PC-9 (cell line): ENCODE measurements at regions not wholly inside any gene's neighbourhood (a gene's known extent, or its start where the extent isn't known, plus 50 kb on each side); places are given as distances from the start of the nearest gene placed in this dataset.

Experiments
- BruUV-seq: library from RNA; stranded (reverse); fragments of 400-500 nt; replicated peaks from 2 replicates; lab custom pipeline; 2021; lab: Mats Ljungman, UMichigan
- CTCF ChIA-PET: fragments of 300-600 bp; sonication (Branson Sonifier 250); formaldehyde crosslinking; loops from one replicate; lab custom pipeline; 2022; ENCODE audit warnings: antibody characterized with exemption; lab: Charles Lee
- POLR2A ChIA-PET: fragments of 300-600 bp; sonication (Branson Sonifier 250); formaldehyde crosslinking; loops from one replicate; lab custom pipeline; 2022; ENCODE audit warnings: antibody characterized with exemption; ENCODE audit not compliant: unreplicated experiment; lab: Charles Lee
- DNase-seq, 2 experiments: peaks; one replicate each; pipeline versions ENCODE4 v3.0.0 to v3.0.0-alpha.2; 2015 to 2022; ENCODE audit warnings: mixed read lengths in 1 of 2
- H2AFZ ChIP-seq: fragments of 200-600 bp; sonication (generic); 2 replicates; pipeline ENCODE4 v1.8.1; 2017; ENCODE audit warnings: antibody characterized with exemption
- H3F3A ChIP-seq: fragments of 200-600 bp; sonication (generic); 2 replicates; pipeline ENCODE4 v1.8.1; 2017; ENCODE audit warnings: antibody characterized with exemption, mild to moderate bottlenecking, low read depth; ENCODE audit not compliant: insufficient read depth
- H3K27ac ChIP-seq: fragments of 200-600 bp; sonication (generic); 2 replicates; pipeline ENCODE4 v1.6.1; 2016; ENCODE audit warnings: mixed run types
- H3K27me3 ChIP-seq: fragments of 200-600 bp; sonication (generic); 2 replicates; pipeline ENCODE4 v1.6.1; 2016; ENCODE audit warnings: low read depth, mixed run types; ENCODE audit not compliant: insufficient read depth
- H3K36me3 ChIP-seq: fragments of 200-600 bp; sonication (generic); 2 replicates; pipeline ENCODE4 v1.6.1; 2016; ENCODE audit warnings: low read depth, mixed run types
- H3K4me1 ChIP-seq: fragments of 200-600 bp; sonication (generic); replicated peaks from 2 replicates; pipeline ENCODE4 v1.6.1; 2016; ENCODE audit warnings: mixed run types; ENCODE audit not compliant: insufficient read depth
- H3K4me2 ChIP-seq: fragments of 200-600 bp; sonication (generic); 2 replicates; pipeline ENCODE4 v1.6.1; 2017; ENCODE audit warnings: mixed run types
- H3K4me3 ChIP-seq: fragments of 200-600 bp; sonication (generic); 2 replicates; pipeline ENCODE4 v1.6.1; 2016; ENCODE audit warnings: mixed run types
- H3K79me2 ChIP-seq: fragments of 200-600 bp; sonication (generic); 2 replicates; pipeline ENCODE4 v1.6.1; 2017; ENCODE audit warnings: low read depth, mixed run types
- H3K9me2 ChIP-seq: fragments of 200-600 bp; sonication (generic); 2 replicates; pipeline ENCODE4 v1.8.1; 2017; ENCODE audit warnings: mild to moderate bottlenecking; ENCODE audit not compliant: insufficient read depth
- H3K9me3 ChIP-seq: fragments of 200-600 bp; sonication (generic); 2 replicates; pipeline ENCODE4 v1.8.1; 2016; ENCODE audit warnings: low read depth; ENCODE audit not compliant: insufficient read depth
- H4K20me1 ChIP-seq: fragments of 200-600 bp; sonication (generic); 2 replicates; pipeline ENCODE4 v1.8.1; 2017; ENCODE audit not compliant: insufficient read depth
- CTCF ChIP-seq: fragments of 200-600 bp; sonication (generic); conservative IDR thresholded peaks from 2 replicates; pipeline ENCODE4 v1.6.1; 2017; ENCODE audit warnings: mixed run types, antibody characterized with exemption, mild to moderate bottlenecking, moderate library complexity
- EZH2 ChIP-seq: fragments of 200-600 bp; sonication (generic); IDR thresholded peaks from 2 replicates; pipeline ENCODE4 v1.8.0; 2017; ENCODE audit warnings: antibody characterized with exemption, low read depth
- intact Hi-C: fragments of 100-400 bp; cut with micrococcal nuclease; formaldehyde crosslinking; loops from one replicate; pipeline ENCODE4 v1.10.0; 2022; ENCODE audit not compliant: unreplicated experiment

GRCh38 chr13:53507741-53508140 is 479.1 kb downstream of the OLFM4 start:
- intact Hi-C loops = no loop called here
- POLR2A ChIA-PET = no interaction called here
- CTCF ChIA-PET = no interaction called here

GRCh38 chr13:53512635-53513034 is 484.0 kb downstream of the OLFM4 start:
- intact Hi-C loops = no loop called here
- Histone ChIP-seq H3K4me1 (no peaks in the 10 kb centered on the region), H3K4me2 (no peak overlapping the region), H3F3A (no peaks in the 10 kb centered on the region), H3K79me2 (no peaks in the 10 kb centered on the region), H3K9me3 (no peaks in the 10 kb centered on the region), H3K36me3 (no peaks in the 10 kb centered on the region), H3K27ac (no peak overlapping the region), H3K9me2 (no peaks in the 10 kb centered on the region), H4K20me1 (no peaks in the 10 kb centered on the region), H3K27me3 (no peaks in the 10 kb centered on the region), H3K4me3 (no peak overlapping the region), H2AFZ (no peak overlapping the region)
- ChIA-PET POLR2A (no interaction called here), CTCF (no interaction called here)
- TF ChIP-seq CTCF = no peak
- TF ChIP-seq EZH2 = no peak
- no peak for DNase-seq
- no TSS peak for BruUV-seq

More at GRCh38 chr13:53507741-53508140, 479.1 kb downstream of the OLFM4 start:
- Histone ChIP-seq H4K20me1 (no peaks in the 10 kb centered on the region), H3K27ac (no peak overlapping the region), H3K4me3 (no peak overlapping the region), H3K36me3 (no peaks in the 10 kb centered on the region), H3K4me1 (no peaks in the 10 kb centered on the region), H3F3A (no peaks in the 10 kb centered on the region), H3K79me2 (no peaks in the 10 kb centered on the region), H3K27me3 (no peaks in the 10 kb centered on the region), H3K4me2 (no peak overlapping the region), H3K9me2 (no peaks in the 10 kb centered on the region), H3K9me3 (no peaks in the 10 kb centered on the region), H2AFZ (no peak overlapping the region)
- TF ChIP-seq CTCF = no peak
- TF ChIP-seq EZH2 = no peak
- BruUV-seq = no TSS peak
- DNase-seq = no peak

GRCh38 chr13:53513226-53513625 is 484.6 kb downstream of the OLFM4 start:
- Histone ChIP-seq H3K9me2 (no peaks in the 10 kb centered on the region), H3K4me1 (no peaks in the 10 kb centered on the region), H2AFZ (no peak overlapping the region), H3K4me3 (no peak overlapping the region), H3K27me3 (no peaks in the 10 kb centered on the region), H3F3A (no peaks in the 10 kb centered on the region), H3K79me2 (no peaks in the 10 kb centered on the region), H3K4me2 (no peak overlapping the region), H4K20me1 (no peaks in the 10 kb centered on the region), H3K36me3 (no peaks in the 10 kb centered on the region), H3K27ac (no peak overlapping the region), H3K9me3 (no peaks in the 10 kb centered on the region)
- intact Hi-C loops = no loop called here
- TF ChIP-seq CTCF (no peak), EZH2 (no peak)
- DNase-seq = no peak
- BruUV-seq = no TSS peak
- CTCF ChIA-PET = no interaction called here
- POLR2A ChIA-PET = no interaction called here
